HG02885 (cell line): ENCODE measurements at regions not wholly inside any gene's neighbourhood (a gene's known extent, or its start where the extent isn't known, plus 50 kb on each side); places are given as distances from the start of the nearest gene placed in this dataset.
"Not testable (repeated sequence)": the region's sequence is repeated elsewhere in the genome, so short reads cannot be mapped to it uniquely, and the experiment has no call there.

Source experiments
- ATAC-seq: cut with Tn5 transposase; IDR thresholded peaks from one replicate; pipeline ENCODE4 v1.9.1; 2021; ENCODE audit warnings: mild to moderate bottlenecking; ENCODE audit not compliant: unreplicated experiment, poor library complexity

- no peak for ATAC-seq
Observed at GRCh38 chrX:966396-967070, 245.9 kb downstream of the CRLF2 start.

GRCh38 chrX:964831-965416, 247.5 kb downstream of the CRLF2 start:
- no peak for ATAC-seq

DNA sequence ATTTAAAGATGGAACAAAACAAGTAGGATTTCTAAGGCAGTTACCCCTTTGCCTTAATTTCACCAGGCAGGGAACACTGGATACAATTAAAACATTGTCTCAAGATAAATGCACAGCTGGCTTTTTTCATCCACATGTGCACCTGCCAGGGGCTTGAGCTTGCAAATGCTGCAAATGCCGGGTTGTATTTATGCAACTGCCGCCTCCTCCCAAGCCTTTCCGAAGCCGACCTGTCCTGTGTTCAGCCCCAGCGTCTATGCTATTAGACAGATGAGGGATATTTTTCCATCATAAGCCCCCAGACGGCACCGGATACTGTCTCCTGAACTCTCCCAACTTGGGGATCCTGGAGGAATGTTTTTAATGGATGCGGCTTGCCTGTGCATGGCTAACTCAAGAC, 251.6 kb downstream of the CRLF2 start:
- ATAC-seq: no peak

GRCh38 chrX:959595-959994, 252.9 kb downstream of the CRLF2 start:
- ATAC-seq: no peak

DNA sequence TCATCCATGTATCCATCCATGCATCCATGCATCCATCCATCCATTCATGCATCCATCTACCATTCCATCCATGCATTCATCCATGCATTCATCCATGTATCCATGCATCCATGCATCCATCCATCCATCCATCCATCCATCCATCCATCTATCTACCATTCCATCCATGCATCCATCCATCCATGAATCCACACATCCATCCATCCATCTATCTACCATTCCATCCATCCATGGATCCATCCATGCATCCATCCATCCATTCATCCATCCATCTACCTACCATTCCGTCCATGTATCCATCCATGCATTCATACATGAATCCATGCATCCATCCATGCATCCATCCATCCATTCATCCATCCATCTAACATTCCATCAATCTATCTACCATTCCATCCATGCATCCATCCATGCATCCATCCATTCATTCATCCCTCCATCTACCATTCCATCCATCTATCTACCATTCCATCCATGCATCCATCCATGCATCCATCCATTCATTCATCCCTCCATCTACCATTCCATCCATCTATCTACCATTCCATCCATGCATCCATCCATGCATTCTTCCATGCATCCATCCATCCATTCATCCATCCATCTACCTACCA, 257.2 kb downstream of the CRLF2 start:
- ATAC-seq: not testable (repeated sequence)

- no peak for ATAC-seq
Observed at GRCh38 chrX:953879-954482, 258.5 kb downstream of the CRLF2 start.

DNA sequence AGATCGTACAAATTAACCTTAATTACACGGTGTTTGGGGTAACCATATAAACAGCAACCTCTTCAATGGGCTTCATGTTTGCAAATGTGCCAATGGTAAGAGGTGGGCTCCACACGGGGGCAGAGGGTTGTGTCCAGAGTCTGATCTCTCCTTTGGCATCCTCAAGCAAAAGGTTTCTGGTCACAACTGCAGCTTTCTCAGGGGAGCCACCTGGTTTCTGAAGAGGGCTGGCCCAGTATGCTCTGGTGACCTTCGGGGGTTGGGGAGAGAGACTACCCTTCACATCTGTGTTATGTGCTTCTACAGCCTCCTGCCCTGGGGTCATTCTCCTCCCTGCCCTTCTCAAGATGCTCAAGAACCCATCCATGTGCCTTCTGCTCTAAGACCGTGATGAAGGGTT, 259.6 kb downstream of the CRLF2 start:
- no peak for ATAC-seq

- ATAC-seq: not testable (repeated sequence)
Observed at GRCh38 chrX:947262-947661, 265.2 kb downstream of the CRLF2 start.

GRCh38 chrX:943035-943434, 269.4 kb downstream of the CRLF2 start:
- no peak for ATAC-seq

DNA sequence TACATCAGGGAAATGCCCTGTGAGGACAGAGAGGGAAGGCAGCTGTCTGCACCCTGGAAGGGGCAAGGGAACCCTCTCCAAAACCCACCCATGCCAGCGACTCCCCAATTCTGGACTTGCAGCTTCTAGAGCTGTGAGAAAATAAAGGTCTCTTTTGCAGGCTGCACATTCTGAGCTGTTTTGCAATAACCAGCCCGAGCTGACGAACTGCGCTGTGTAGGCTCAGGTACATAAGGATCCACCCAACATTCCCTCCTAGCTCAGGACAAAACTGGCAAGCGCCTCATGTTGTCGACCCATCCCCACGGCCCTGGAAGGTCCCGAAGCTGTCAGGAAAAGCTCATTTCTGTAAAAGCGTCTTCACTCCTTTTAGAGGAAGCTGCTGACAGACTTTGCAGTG, 271.8 kb downstream of the CRLF2 start:
- ATAC-seq: no peak

- no peak for ATAC-seq
Observed at GRCh38 chrX:936979-937769, 275.3 kb downstream of the CRLF2 start.

DNA sequence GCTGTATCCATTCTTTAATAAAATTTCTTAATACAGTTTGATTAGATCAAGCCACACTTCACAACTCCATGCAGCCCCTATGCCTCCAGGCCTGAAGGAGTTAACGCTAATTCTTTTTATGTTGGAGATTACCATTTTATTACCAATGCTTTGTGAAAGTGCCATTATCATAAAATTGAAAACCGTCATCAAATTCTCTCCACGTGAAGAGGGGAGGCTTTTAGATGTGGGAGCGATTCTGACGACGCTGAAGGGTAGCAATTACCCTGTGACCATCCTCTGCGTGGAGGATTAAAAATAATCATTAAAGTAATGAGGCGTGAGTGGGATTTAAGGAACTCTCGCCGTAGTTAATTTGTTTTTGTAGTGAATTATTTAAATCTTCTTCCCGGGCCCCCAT, 278.8 kb downstream of the CRLF2 start:
- ATAC-seq: no peak

DNA sequence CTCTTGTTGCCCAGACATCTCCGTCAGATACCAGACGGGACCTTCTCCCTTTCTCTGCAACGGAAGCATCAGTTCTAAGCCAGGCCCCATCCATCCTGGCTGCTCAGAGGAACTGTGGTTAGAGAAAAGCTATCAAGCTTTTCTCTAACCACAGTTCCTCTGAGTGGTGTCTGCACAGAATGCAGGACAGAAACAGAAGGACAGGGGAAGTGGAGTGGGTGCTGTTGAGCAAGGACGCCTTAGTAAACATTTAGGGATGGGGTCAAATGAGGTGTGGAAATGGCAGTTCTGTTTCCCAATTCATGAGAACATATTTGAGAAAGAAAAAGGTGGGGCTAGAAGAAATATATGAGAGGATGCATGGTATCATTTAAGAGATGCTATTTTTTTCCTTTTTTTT, 283.8 kb downstream of the CRLF2 start:
- no peak for ATAC-seq

- ATAC-seq: no peak
Observed at GRCh38 chrX:926991-927390, 285.5 kb downstream of the CRLF2 start.

GRCh38 chrX:926070-926469, 286.4 kb downstream of the CRLF2 start:
- ATAC-seq: no peak

- no peak for ATAC-seq
Observed at GRCh38 chrX:925652-926061, 286.8 kb downstream of the CRLF2 start.

DNA sequence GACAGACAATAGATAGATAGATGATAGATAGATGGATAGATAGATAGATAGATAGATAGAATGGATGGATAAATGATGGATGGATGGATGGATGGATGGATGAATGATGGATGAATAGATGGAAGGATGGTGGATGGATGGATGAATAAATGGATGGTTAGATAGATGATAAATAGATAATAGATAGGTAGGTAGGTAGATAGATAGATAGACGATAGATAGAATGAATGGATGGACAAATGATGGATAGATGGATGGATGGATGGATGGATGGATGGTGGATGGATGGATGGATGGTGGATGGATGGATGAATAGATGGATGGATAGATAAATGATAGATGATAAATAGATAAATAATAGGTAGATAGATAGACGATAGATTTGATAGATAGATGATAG, 287.4 kb downstream of the CRLF2 start:
- no peak for ATAC-seq

GRCh38 chrX:924017-924416, 288.4 kb downstream of the CRLF2 start:
- no peak for ATAC-seq

DNA sequence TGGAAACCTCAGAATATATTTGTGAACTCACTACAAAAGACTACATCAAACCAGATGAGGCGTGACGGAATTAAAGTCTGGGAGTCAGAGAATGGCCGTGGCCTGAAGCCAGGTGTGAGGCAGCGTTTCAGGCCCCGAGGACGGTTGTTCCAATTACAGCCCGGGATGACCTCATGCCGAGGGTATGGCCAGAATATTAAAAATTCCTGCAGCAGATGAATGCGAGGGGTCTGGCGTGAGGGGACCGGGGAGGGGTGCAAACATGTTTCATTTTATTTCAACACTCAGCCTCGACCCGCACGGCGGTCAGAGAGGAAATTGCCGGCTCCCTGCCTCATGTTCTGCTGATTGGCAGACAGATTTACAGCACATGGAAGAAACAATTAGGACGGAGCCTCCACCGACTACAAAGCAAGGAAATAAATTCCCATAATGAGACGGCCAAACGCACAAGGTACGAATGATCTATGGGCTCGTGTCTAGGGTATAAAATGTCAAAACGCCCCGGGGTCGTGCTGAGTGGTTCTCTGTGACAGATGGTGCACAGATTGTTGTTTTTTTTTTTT, 289.7 kb downstream of the SHOX start:
- no peak for ATAC-seq

DNA sequence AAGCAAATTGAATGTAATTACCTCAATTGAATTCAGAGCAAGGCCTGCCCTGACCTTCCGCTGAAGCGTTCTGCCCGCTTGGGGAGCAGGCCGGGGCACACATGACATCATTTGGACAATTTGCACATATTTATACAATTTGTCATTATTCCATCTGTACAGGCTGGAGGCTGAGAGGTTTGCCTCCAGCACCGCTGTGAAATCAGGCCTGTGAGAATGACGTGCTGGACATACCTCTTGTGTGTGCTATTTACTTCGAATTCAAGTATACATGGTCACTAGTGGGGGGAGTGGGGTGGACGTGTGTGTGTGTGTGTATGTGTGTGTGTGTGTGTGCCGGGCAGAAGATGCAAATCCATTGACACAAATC, 285.6 kb downstream of the SHOX start:
- ATAC-seq: no peak
